Immature natural killer cell (primary cell): ENCODE measurements at regions not wholly inside any gene's neighbourhood (a gene's known extent, or its start where the extent isn't known, plus 50 kb on each side); places are given as distances from the start of the nearest gene placed in this dataset.
"Not testable (repeated sequence)": the region's sequence is repeated elsewhere in the genome, so short reads cannot be mapped to it uniquely, and the experiment has no call there.

Source experiments
- DNase-seq, 3 donors: peaks; one replicate each; pipeline ENCODE4 v3.0.0; 2022; ENCODE audit warnings: mixed read lengths in 1 of 3
- H3K27ac Mint-ChIP-seq, 6 donors: one replicate each; pipeline ENCODE4 v1.8.0; 2020; ENCODE audit warnings: mixed read lengths in 6 of 6, mild to moderate bottlenecking in 5 of 6, inconsistent platforms in 4 of 6, moderate library complexity in 3 of 6
- H3K27me3 Mint-ChIP-seq, 3 donors: one replicate each; pipeline ENCODE4 v1.8.0; 2020 to 2021; ENCODE audit warnings: low read depth in 3 of 3, mild to moderate bottlenecking in 3 of 3, mixed read lengths in 3 of 3, moderate library complexity in 3 of 3, inconsistent platforms in 1 of 3
- H3K36me3 Mint-ChIP-seq, 3 donors: one replicate each; pipeline ENCODE4 v1.8.0; 2020; ENCODE audit warnings: mixed read lengths in 3 of 3, inconsistent platforms in 2 of 3, mild to moderate bottlenecking in 2 of 3
- H3K4me1 Mint-ChIP-seq, 2 donors: one replicate each; pipeline ENCODE4 v1.8.0; 2020; ENCODE audit warnings: inconsistent platforms in 2 of 2, mild to moderate bottlenecking in 2 of 2, mixed read lengths in 2 of 2, moderate library complexity in 1 of 2
- H3K4me3 Mint-ChIP-seq, 5 donors: one replicate each; pipeline ENCODE4 v1.8.0; 2020; ENCODE audit warnings: mild to moderate bottlenecking in 5 of 5, mixed read lengths in 5 of 5, inconsistent platforms in 3 of 5, moderate library complexity in 3 of 5
- H3K9me3 Mint-ChIP-seq, 6 donors: one replicate each; pipeline ENCODE4 v1.8.0; 2020; ENCODE audit warnings: mild to moderate bottlenecking in 6 of 6, mixed read lengths in 6 of 6, inconsistent platforms in 4 of 6, moderate library complexity in 3 of 6

DNA sequence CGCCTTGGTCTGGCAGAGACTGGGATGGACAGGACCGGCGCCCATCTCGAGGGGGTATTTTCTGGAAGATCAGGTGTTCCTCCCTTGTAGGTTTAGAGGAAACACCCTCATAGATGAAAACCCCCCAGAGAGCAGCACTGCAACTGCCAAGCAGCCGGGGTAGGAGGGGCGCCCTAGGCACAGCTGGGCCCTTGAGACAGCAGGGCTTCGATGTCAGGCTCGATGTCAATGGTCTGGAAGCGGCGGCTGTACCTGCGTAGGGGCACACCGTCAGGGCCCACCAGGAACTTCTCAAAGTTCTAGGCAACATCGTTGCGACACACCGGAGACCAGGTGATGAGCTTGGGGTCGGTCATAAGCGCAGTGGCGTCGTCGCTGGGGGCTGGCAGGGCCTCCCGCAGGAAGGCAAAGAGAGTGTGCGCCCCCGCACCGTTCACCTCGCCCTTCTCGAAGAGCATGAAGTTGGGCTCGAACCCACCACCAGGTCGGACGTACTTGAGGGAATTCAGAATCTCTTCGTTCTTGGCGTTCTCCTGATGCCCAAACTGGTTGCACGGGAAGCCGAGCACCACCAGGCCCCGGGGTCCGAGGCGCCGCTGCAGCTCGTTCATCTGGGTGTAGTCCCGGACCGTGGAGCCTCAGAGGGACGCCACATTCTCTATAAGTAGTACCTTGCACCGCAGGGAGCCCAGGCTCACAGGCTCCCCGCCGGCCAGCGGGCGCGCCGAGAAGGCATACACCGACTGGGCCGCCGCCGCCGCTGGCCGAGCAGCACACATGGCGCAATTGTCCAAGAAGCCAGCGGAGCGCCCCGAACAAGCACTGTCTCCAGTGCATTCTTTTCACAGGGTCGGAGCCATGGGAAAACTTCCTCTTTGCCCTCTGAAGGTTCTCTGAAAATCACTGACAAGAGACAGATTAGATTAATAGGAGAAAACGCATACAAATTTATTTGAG, 59.0 kb upstream of the ATXN3L start:
- H3K27ac Mint-ChIP-seq, H3K36me3 Mint-ChIP-seq, H3K9me3 Mint-ChIP-seq: not testable (repeated sequence)

DNA sequence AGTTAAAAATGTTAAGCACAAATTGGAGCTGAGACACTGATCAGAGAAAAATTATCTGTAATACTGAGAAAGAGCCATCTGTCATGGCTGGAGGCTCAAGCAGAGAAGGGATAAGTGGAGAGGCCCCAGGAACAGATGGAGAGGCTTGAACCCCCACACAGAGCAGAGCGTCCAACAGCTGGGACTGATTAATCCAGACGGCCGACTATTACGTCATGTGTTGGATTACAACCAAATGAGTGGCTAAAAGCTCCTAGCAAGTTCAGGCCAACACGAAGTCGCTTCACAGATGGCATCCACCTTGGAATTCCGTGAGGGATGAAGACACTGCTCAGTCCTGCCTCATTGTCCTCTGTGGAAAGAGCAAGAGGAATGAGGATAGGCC, 57.7 kb upstream of the ATXN3L start:
- no peaks in the 10 kb centered on the region for H3K9me3 Mint-ChIP-seq
- H3K27ac Mint-ChIP-seq = no peak overlapping the region
- no peaks in the 10 kb centered on the region for H3K36me3 Mint-ChIP-seq
- no peak for DNase-seq
- H3K27me3 Mint-ChIP-seq = peaks cover 0 to 11% (median 3%) of the 10 kb centered on the region in 3 donors
- H3K4me1 Mint-ChIP-seq = no peaks in the 10 kb centered on the region
- no peak overlapping the region for H3K4me3 Mint-ChIP-seq

More for the DNA sequence above, 59.0 kb upstream of the ATXN3L start:
- not testable (repeated sequence) for H3K4me3 Mint-ChIP-seq, DNase-seq, H3K4me1 Mint-ChIP-seq
- peaks cover 0 to 13% (median 6%) of the 10 kb centered on the region in 3 donors for H3K27me3 Mint-ChIP-seq

DNA sequence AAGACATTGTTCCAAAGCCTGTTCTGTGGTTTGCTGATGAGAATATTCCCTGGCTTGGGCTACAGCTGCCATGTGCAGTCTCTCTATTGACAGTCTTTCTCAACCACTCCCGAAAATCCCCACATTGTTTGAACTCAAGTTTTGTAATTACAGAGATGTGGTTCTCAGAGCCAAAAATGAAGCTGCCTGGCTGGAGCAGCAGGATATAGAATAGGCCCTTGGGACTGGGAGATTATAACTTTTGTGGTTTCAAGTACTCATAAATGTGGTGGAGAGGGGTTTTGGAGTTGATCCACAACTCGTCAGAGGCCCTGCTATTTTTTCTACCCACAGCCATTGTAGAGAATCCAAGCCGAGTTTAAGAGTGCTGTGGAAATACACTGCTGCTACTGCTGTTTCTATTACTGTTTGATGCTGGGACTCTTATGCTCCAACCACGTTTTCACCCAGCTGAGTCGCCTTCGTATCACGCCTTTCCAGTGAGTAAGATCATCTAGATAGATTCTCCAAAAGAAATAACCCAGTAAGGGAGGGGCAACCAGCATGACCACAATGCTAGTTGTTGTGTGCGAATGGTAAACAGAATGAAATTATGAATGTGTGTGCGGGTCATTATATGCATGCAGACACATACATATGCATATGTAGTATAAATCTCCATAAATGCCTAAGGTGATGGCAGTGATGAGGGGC, 57.1 kb upstream of the ATXN3L start:
- Mint-ChIP-seq H3K36me3 (no peaks in the 10 kb centered on the region), H3K4me3 (no peak overlapping the region), H3K9me3 (no peaks in the 10 kb centered on the region), H3K4me1 (no peaks in the 10 kb centered on the region), H3K27ac (no peak overlapping the region), H3K27me3 (peaks cover 0 to 16% (median 0%) of the 10 kb centered on the region in 3 donors)
- no peak for DNase-seq

DNA sequence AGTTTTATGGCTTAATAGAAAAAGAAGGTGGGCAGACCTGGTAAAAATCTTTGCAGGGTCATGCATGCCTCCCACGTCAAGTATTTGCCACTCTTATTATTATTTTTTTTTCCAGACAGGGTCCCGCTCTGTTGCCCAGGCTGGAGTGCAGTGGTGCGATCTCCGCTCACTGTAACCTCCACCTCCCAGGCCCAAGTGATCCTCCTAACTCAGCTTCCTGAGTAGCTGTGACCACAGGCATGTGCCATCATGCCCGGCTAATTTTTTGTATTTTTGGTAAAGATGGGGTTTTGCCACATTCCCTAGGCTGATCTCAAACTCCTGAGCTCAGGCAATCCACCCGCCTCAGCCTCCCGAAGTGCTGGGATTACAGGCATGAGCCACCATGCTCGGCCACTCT, 55.7 kb upstream of the ATXN3L start:
- not testable (repeated sequence) for H3K4me1 Mint-ChIP-seq, H3K27ac Mint-ChIP-seq, H3K36me3 Mint-ChIP-seq, H3K9me3 Mint-ChIP-seq, H3K4me3 Mint-ChIP-seq, DNase-seq
- peaks cover 0 to 12% (median 0%) of the 10 kb centered on the region in 3 donors for H3K27me3 Mint-ChIP-seq

DNA sequence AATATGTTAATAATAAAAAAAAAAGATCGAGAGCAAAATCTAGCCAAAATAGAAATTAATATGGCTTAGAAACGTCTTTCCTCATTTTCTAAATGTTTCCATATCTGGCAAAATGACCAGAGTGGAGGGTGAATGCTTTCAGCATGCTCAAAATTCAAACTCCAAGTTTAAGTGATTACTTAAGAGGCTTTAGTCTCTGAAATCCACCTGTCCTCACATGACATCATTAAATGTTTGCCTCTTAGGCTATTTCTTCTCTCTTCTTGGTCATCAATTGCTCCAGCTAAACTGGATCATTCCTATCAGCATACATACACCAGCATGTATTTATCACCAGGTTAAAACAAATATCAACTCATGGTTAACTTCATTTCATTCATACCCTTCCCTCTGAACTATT, 54.5 kb upstream of the ATXN3L start:
- Mint-ChIP-seq H3K27ac (no peak overlapping the region), H3K36me3 (no peaks in the 10 kb centered on the region), H3K4me3 (no peak overlapping the region)

DNA sequence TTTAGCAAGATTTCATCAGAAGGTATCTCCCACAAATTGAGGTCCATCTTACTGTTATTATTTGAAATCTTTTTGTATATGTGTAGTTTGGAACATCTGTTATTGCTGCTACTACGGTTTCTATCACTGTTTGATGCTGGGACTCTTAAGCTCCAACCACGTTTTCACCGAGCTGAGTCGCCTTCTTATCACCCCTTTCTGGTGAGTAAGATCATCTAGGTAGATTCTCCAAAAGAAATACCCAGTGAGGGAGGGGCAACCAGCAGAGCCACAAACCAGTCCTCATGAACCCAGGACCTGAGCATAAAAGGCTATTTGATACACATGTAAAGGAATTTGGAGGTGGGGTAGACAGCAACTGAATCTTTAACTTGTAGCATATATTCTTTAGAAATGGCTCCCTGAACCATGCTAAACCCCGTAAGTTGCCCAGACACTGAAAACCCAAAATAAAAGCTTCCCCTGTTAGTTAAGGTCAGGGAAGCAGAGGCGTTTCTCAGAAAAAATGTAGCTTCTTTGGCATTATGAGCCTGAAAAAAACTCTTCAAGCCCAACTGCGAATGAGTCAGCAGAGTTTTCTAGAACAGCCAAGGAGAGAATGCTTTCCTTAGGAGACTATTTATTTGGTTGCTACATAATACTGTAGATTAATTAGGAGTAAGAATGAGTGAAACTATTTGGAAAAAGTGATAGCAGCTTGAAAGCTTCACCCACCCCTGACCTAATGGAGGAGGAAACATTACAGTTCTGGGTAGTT, 53.8 kb upstream of the ATXN3L start:
- Mint-ChIP-seq H3K27ac (no peak overlapping the region), H3K27me3 (peaks cover 0 to 12% (median 0%) of the 10 kb centered on the region in 3 donors), H3K36me3 (no peaks in the 10 kb centered on the region), H3K4me3 (no peak overlapping the region), H3K4me1 (peaks cover 1 to 2% of the 10 kb centered on the region in 2 donors), H3K9me3 (no peaks in the 10 kb centered on the region)
- no peak for DNase-seq

More for the DNA sequence above, 54.5 kb upstream of the ATXN3L start:
- no peaks in the 10 kb centered on the region for H3K4me1 Mint-ChIP-seq
- no peaks in the 10 kb centered on the region for H3K9me3 Mint-ChIP-seq
- no peak for DNase-seq
- H3K27me3 Mint-ChIP-seq = peaks cover 0 to 12% (median 0%) of the 10 kb centered on the region in 3 donors

DNA sequence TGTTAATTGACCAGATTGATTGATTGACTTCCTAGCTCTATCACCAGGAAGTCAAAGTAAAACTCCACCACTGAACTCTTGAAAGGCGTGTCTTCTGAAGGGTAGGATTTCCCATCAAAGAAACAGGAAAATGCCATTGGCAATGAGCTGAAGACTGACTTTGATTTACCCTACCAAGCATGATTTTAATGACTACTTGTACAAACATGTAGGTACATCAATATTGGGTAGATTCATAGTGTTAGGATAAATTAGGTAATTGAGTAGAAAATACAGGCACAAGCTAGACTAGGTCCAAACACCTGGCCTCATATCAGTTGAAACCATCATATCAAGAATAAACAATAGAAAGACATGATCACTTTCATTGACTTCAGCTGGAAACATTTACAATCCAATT, 53.2 kb upstream of the ATXN3L start:
- Mint-ChIP-seq H3K4me1 (peaks cover 6 to 7% of the 10 kb centered on the region in 2 donors), H3K36me3 (no peaks in the 10 kb centered on the region), H3K27me3 (peaks cover 0 to 12% (median 0%) of the 10 kb centered on the region in 3 donors), H3K9me3 (no peaks in the 10 kb centered on the region), H3K27ac (no peak overlapping the region), H3K4me3 (no peak overlapping the region)
- DNase-seq = no peak

DNA sequence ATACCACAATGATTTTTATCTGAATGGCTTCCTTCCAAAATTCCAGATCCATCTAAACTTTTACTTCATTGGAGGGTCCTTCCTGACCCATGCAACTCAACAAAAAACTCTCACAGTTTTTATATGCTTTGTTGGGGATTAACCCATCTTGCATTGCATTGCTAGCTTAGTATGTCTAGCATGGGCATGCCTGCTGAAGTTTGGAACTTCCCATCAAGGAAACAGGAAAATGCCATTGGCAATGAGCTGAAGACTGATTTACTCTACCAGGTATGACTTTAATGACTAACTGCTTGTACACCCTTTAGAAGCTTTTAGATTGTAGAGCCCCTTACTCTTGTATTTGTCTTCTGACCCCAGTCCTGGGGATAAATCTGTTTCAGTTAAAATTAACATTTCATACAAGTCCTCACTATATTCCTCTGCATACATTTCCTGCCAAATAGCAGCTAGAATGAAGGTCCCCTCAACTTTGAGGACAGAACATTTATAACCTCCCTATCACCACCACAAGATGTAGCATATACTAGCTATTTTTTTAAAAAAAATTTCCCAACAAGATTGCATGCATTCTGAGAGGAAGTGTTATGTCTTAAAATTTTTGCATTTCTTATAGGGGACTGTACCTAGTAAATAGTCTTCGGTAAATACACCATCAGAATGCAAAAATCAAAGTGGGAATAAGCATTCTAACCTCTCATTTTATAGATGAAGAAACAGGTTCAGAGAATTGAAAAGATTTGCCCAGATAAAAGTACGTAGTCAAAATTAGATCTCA, 52.5 kb upstream of the ATXN3L start:
- H3K4me1 Mint-ChIP-seq = peaks cover 8 to 13% of the 10 kb centered on the region in 2 donors
- H3K27ac Mint-ChIP-seq = no peak overlapping the region
- peaks cover 0 to 12% (median 0%) of the 10 kb centered on the region in 3 donors for H3K27me3 Mint-ChIP-seq
- H3K4me3 Mint-ChIP-seq = no peak overlapping the region
- no peaks in the 10 kb centered on the region for H3K9me3 Mint-ChIP-seq
- no peak for DNase-seq
- no peaks in the 10 kb centered on the region for H3K36me3 Mint-ChIP-seq

DNA sequence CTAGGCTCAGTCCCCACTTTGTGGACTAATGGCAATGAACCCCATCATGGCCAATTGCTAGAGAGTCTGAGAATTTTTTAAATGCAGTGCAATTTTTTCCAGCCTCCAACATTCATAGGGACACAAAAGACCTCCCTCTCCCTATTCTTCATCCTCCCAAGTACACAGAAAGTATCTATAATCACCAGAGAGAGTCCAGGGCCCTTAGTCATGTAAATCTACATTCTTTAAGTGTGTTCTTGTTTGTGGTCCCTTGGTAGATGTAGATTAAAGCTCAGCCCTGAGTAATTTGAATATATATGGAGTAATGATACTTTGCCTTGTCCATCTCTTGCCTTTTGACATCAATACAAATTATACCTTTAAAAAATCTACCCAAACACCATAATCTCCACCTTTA, 51.3 kb upstream of the ATXN3L start:
- no peak for DNase-seq
- Mint-ChIP-seq H3K9me3 (no peaks in the 10 kb centered on the region), H3K27ac (no peak overlapping the region), H3K4me3 (no peak overlapping the region), H3K36me3 (no peaks in the 10 kb centered on the region), H3K4me1 (peaks cover 10 to 15% of the 10 kb centered on the region in 2 donors), H3K27me3 (peaks cover 0 to 12% (median 0%) of the 10 kb centered on the region in 3 donors)

DNA sequence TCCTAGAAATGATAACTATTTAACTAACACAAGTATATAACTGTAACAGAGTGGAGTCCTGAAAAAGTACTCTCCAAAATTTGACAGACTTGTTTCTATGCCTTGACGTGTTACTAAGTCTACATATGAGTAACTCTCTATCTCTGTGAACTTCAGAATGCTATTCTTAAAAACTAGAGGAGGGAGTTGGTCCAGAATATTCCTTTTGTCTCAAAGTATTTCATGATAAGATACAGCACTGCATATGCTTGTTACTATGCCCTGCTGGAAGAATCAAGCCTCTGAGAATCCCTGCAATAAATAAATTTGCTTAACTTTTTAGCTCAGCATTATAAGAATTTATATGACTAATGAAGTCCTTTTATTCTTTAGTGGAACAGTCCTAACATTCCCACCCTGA, 50.9 kb upstream of the ATXN3L start:
- Mint-ChIP-seq H3K4me1 (peaks cover 10 to 15% of the 10 kb centered on the region in 2 donors), H3K36me3 (no peaks in the 10 kb centered on the region), H3K27ac (no peak overlapping the region), H3K9me3 (no peaks in the 10 kb centered on the region), H3K27me3 (peaks cover 0 to 12% (median 0%) of the 10 kb centered on the region in 3 donors), H3K4me3 (no peak overlapping the region)
- DNase-seq = no peak
